Endothelial cell of umbilical vein (primary cell): ENCODE measurements at regions not wholly inside any gene's neighbourhood (a gene's known extent, or its start where the extent isn't known, plus 50 kb on each side); places are given as distances from the start of the nearest gene placed in this dataset.

ENCODE experiments used
- BruUV-seq: library from RNA; stranded (reverse); fragments of 400-500 nt; replicated peaks from 2 replicates; lab custom pipeline; 2021; lab: Mats Ljungman, UMichigan
- CTCF ChIA-PET: fragments of 300-600, 350-600 bp; sonication (Branson Sonifier 250); formaldehyde crosslinking; loops from one replicate; lab custom pipeline; 2021; ENCODE audit warnings: antibody characterized with exemption, inconsistent platforms; lab: Charles Lee
- POLR2A ChIA-PET: fragments of 300-600, 350-600 bp; sonication (Branson Sonifier 250); formaldehyde crosslinking; loops from one replicate; lab custom pipeline; 2021; ENCODE audit warnings: antibody characterized with exemption, inconsistent platforms; lab: Charles Lee
- DNase-seq: peaks from one replicate; pipeline ENCODE4 v3.0.0-alpha.2; 2011; ENCODE audit warnings: low read depth, low spot score
- FAIRE-seq: peaks from 2 replicates; lab custom pipeline; 2011; peaks lifted over from hg19 to GRCh38; lab: Jason Lieb, UNC
- H2AFZ ChIP-seq: 2 replicates; pipeline ENCODE4 v1.6.0; 2012; ENCODE audit warnings: low read depth, low read length, control low read depth, inconsistent platforms
- H3K27ac ChIP-seq: 2 replicates; pipeline ENCODE4 v1.5.1; 2011; ENCODE audit warnings: low read depth, mild to moderate bottlenecking, control low read depth, low read length, moderate library complexity; ENCODE audit not compliant: insufficient read depth
- H3K27me3 ChIP-seq, 2 experiments: 2 replicates each; pipeline versions ENCODE4 v1.6.0 to v1.6.1; 2011; ENCODE audit warnings: low read length in 2 of 2, mixed read lengths in 1 of 2; ENCODE audit not compliant: control insufficient read depth in 2 of 2, insufficient read depth in 2 of 2
- H3K36me3 ChIP-seq, 2 experiments: 2 replicates in 1 of 2; 3 replicates in 1 of 2; pipeline ENCODE4 v1.5.1; 2011; ENCODE audit warnings: low read length in 2 of 2, mild to moderate bottlenecking in 1 of 2, moderate library complexity in 1 of 2; ENCODE audit not compliant: control insufficient read depth in 2 of 2, insufficient read depth in 2 of 2; ENCODE audit errors: extremely low read depth in 1 of 2
- H3K4me1 ChIP-seq: 3 replicates; pipeline ENCODE4 v1.5.1; 2011; ENCODE audit warnings: mild to moderate bottlenecking, low read length; ENCODE audit not compliant: control insufficient read depth, insufficient read depth; ENCODE audit errors: extremely low read depth
- H3K4me2 ChIP-seq: 2 replicates; pipeline ENCODE4 v1.6.1; 2011; ENCODE audit warnings: low read length, control low read depth, mixed read lengths; ENCODE audit not compliant: insufficient read depth
- H3K4me3 ChIP-seq, 3 experiments: fragments of 200-600 bp in 1 of 3; sonication (generic), shearing (Covaris generic) in 1 of 3; replicated peaks in 1 of 3; 2 replicates each; pipeline ENCODE4 v1.5.1; 2011 to 2016; ENCODE audit warnings: control low read depth in 3 of 3, low read length in 3 of 3, mild to moderate bottlenecking in 2 of 3, inconsistent platforms in 1 of 3, low read depth in 1 of 3, moderate library complexity in 1 of 3; ENCODE audit not compliant: insufficient read depth in 1 of 3
- H3K79me2 ChIP-seq: 2 replicates; pipeline ENCODE4 v1.6.0; 2012; ENCODE audit warnings: low read length, inconsistent platforms; ENCODE audit not compliant: control insufficient read depth, insufficient read depth
- H3K9ac ChIP-seq: replicated peaks from 2 replicates; pipeline ENCODE3; 2011; ENCODE audit warnings: low read length, control low read depth; ENCODE audit not compliant: insufficient read depth; ENCODE audit errors: extremely low read depth
- H3K9me1 ChIP-seq: replicated peaks from 3 replicates; pipeline ENCODE4 v1.6.0; 2011; ENCODE audit warnings: mild to moderate bottlenecking, low read length; ENCODE audit not compliant: control insufficient read depth, insufficient read depth; ENCODE audit errors: extremely low read depth
- H3K9me3 ChIP-seq: replicated peaks from 2 replicates; pipeline ENCODE4 v1.5.1; 2012; ENCODE audit warnings: low read length, inconsistent platforms; ENCODE audit not compliant: control insufficient read depth, insufficient read depth
- H4K20me1 ChIP-seq: replicated peaks from 2 replicates; pipeline ENCODE3; 2011; ENCODE audit warnings: mild to moderate bottlenecking, low read length; ENCODE audit not compliant: control insufficient read depth, insufficient read depth; ENCODE audit errors: extremely low read depth
- CTCF ChIP-seq, 2 donors: IDR thresholded peaks; 1 replicate in 1 of 2; 2 replicates in 1 of 2; pipeline ENCODE4 v1.5.1; 2011; ENCODE audit warnings: low read length in 2 of 2, mild to moderate bottlenecking in 2 of 2, moderate library complexity in 2 of 2, control low read depth in 1 of 2, inconsistent platforms in 1 of 2, low read depth in 1 of 2; ENCODE audit not compliant: insufficient read depth in 1 of 2; ENCODE audit errors: extremely low read depth in 1 of 2
- EZH2 ChIP-seq: IDR thresholded peaks from 2 replicates; pipeline ENCODE4 v1.6.1; 2012; ENCODE audit warnings: borderline replicate concordance, low read depth, mild to moderate bottlenecking, moderate library complexity, low read length, inconsistent platforms; ENCODE audit not compliant: severe bottlenecking
- FOS ChIP-seq: IDR thresholded peaks from 2 replicates; pipeline ENCODE4 v1.6.1; 2011; ENCODE audit warnings: mild to moderate bottlenecking, low read length, moderate library complexity, borderline replicate concordance; ENCODE audit not compliant: insufficient read depth
- GATA2 ChIP-seq: IDR thresholded peaks from 2 replicates; pipeline ENCODE4 v1.7.0; 2011; ENCODE audit warnings: low read depth, mild to moderate bottlenecking, moderate library complexity, mixed read lengths, low read length; ENCODE audit not compliant: insufficient read length, insufficient read depth
- JUN ChIP-seq: IDR thresholded peaks from 2 replicates; pipeline ENCODE4 v1.6.1; 2011; ENCODE audit warnings: borderline replicate concordance, low read depth; ENCODE audit not compliant: insufficient read length, insufficient read depth
- MAX ChIP-seq: IDR thresholded peaks from 2 replicates; pipeline ENCODE4 v1.6.1; 2011; ENCODE audit not compliant: insufficient read depth, insufficient read length
- MYC ChIP-seq: IDR thresholded peaks from one replicate; pipeline ENCODE4 v1.6.1; 2011; ENCODE audit warnings: mild to moderate bottlenecking, low read depth, low read length
- POLR2A ChIP-seq: IDR thresholded peaks from 2 replicates; pipeline ENCODE4 v1.6.1; 2012; ENCODE audit warnings: low read depth, mild to moderate bottlenecking, control low read depth, low read length
- POLR2AphosphoS5 ChIP-seq: IDR thresholded peaks from 2 replicates; pipeline ENCODE4 v1.6.1; 2012; ENCODE audit warnings: low read depth, mild to moderate bottlenecking, control low read depth, low read length, moderate library complexity; ENCODE audit not compliant: insufficient read depth
- dilution Hi-C: fragments of 300-500 bp; cut with MboI; formaldehyde crosslinking; loops from one replicate; pipeline ENCODE4 v1.15.0; 2019; ENCODE audit warnings: low sequenced_read_pairs; ENCODE audit not compliant: extremely low pct_ligation_motif_present
- intact Hi-C: fragments of 100-400 bp; cut with micrococcal nuclease; formaldehyde crosslinking; loops from one replicate; pipeline ENCODE4 v1.10.0; 2022

GRCh38 chr10:47187592-47187991 is 112.4 kb upstream of the GDF10 start:
- Histone ChIP-seq H3K9ac (no peak overlapping the region), H2AFZ (no peak overlapping the region), H3K9me3 (no peaks in the 10 kb centered on the region), H3K4me3 (no peak overlapping the region), H3K9me1 (no peaks in the 10 kb centered on the region), H3K4me2 (no peak overlapping the region), H4K20me1 (no peaks in the 10 kb centered on the region), H3K36me3 (no peaks in the 10 kb centered on the region), H3K4me1 (no peaks in the 10 kb centered on the region), H3K27ac (no peak overlapping the region), H3K27me3 (no peaks in the 10 kb centered on the region), H3K79me2 (no peaks in the 10 kb centered on the region)
- dilution Hi-C loops, result no loop called here
- no TSS peak for BruUV-seq
- TF ChIP-seq EZH2, result no peak
- TF ChIP-seq FOS, result no peak
- TF ChIP-seq JUN, result no peak
- no peak for TF ChIP-seq MYC
- no peak for TF ChIP-seq POLR2AphosphoS5
- no peak for TF ChIP-seq POLR2A
- no peak for TF ChIP-seq MAX
- no peak for TF ChIP-seq GATA2
- no peak for TF ChIP-seq CTCF (IDR thresholded peaks at IDR 0.05; ENCODE audit: extremely low read depth in 1 of 2, insufficient read depth in 1 of 2, low read depth in 1 of 2, low read length in 2 of 2)
- DNase-seq (no peak), FAIRE-seq (no peak)
- ChIA-PET CTCF (no interaction called here), POLR2A (no interaction called here)
- intact Hi-C loops, result no loop called here
